ENCODE measurements at regions not wholly inside any gene's neighbourhood (a gene's known extent, or its start where the extent isn't known, plus 50 kb on each side); places are given as distances from the start of the nearest gene placed in this dataset.

DNA sequence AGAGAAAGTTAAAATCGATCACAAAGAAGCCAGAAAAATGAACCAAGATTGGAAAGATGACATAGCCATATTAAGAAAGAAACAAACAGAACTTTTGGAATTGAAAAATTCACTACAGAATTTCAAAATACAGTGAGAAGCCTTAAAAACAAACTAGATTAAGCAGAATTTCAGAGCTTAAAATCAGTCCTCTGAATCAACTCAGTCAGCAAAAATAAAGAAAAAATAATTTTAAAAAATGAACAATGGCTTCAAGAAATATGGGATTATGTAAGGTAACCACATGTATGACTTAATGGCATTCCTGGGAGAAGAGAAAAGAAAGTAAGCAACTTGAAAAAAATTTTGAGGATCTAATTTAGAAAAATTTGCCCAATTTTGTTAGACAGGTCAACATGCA lies 696.2 kb downstream of the TSN start:
- DNase-seq (no peak), ATAC-seq (ENCODE audit: insufficient read depth, low FRiP score) (no peak)
- WGBS, 2 donors: 68 to 85% methylated on average over 1 of the region's 1 CpG
- H3K9ac ChIP-seq (ENCODE audit: insufficient read depth in 1 of 2, low read length in 2 of 2): no peak overlapping the region
- no peak overlapping the region for H3K27ac ChIP-seq (ENCODE audit: low read depth in 1 of 2, low read length in 1 of 2)
- no peaks in the 10 kb centered on the region for H3K27me3 ChIP-seq (ENCODE audit: control insufficient read depth in 3 of 3, insufficient read depth in 3 of 3, low read length in 2 of 3)
- H3K4me1 ChIP-seq (ENCODE audit: control insufficient read depth in 5 of 5, insufficient read depth in 5 of 5, low read length in 5 of 5): no peaks in the 10 kb centered on the region
- peaks cover 0 to 9% (median 2%) of the 10 kb centered on the region in 4 donors for H3K9me3 ChIP-seq (ENCODE audit: control insufficient read depth in 4 of 4, insufficient read depth in 3 of 4, low read length in 3 of 4)
- TF ChIP-seq, protein P1, sequence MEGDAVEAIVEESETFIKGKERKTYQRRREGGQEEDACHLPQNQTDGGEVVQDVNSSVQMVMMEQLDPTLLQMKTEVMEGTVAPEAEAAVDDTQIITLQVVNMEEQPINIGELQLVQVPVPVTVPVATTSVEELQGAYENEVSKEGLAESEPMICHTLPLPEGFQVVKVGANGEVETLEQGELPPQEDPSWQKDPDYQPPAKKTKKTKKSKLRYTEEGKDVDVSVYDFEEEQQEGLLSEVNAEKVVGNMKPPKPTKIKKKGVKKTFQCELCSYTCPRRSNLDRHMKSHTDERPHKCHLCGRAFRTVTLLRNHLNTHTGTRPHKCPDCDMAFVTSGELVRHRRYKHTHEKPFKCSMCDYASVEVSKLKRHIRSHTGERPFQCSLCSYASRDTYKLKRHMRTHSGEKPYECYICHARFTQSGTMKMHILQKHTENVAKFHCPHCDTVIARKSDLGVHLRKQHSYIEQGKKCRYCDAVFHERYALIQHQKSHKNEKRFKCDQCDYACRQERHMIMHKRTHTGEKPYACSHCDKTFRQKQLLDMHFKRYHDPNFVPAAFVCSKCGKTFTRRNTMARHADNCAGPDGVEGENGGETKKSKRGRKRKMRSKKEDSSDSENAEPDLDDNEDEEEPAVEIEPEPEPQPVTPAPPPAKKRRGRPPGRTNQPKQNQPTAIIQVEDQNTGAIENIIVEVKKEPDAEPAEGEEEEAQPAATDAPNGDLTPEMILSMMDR (IDR thresholded peaks at IDR 0.05; ENCODE audit: control extremely low read depth, extremely low read depth): no peak
- no peak overlapping the region for H3K4me3 ChIP-seq
- H3K36me3 ChIP-seq (ENCODE audit: control insufficient read depth in 4 of 4, insufficient read depth in 4 of 4, low read length in 4 of 4): no peaks in the 10 kb centered on the region

DNA sequence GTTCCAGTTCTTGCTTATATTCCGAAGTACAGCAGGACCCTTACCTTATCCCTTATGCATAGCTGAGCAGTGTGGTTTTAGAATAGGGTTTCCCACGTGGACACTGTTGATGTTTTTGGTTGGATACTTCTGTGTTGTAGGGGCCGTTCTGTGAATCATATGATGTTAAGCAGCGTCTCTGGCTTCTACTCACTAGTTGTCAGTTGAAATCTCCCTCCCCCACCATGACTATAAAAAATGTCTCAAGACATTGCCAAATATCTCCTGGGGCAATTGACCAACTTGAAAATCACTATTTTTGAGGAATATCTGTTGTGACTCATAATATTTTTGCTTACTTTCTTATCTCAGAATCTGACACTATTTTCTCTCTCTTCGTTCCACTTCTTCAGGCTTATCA lies 713.7 kb downstream of the TSN start:
- H3K9me3 ChIP-seq (ENCODE audit: control insufficient read depth in 4 of 4, insufficient read depth in 3 of 4, low read length in 3 of 4): peaks cover 0 to 3% (median 0%) of the 10 kb centered on the region in 4 donors
- H3K27ac ChIP-seq (ENCODE audit: low read depth in 1 of 2, low read length in 1 of 2): no peak overlapping the region
- WGBS, 2 donors: 65 to 73% methylated on average over 5 of the region's 5 CpGs
- H3K4me3 ChIP-seq: no peak overlapping the region
- H3K4me1 ChIP-seq (ENCODE audit: control insufficient read depth in 5 of 5, insufficient read depth in 5 of 5, low read length in 5 of 5): peaks cover 0 to 6% (median 0%) of the 10 kb centered on the region in 5 donors
- peak; percentile 58 for ATAC-seq (ENCODE audit: insufficient read depth, low FRiP score)
- H3K27me3 ChIP-seq (ENCODE audit: control insufficient read depth in 3 of 3, insufficient read depth in 3 of 3, low read length in 2 of 3): no peaks in the 10 kb centered on the region
- TF ChIP-seq, protein P1 (IDR thresholded peaks at IDR 0.05; ENCODE audit: control extremely low read depth, extremely low read depth): no peak
- no peaks in the 10 kb centered on the region for H3K36me3 ChIP-seq (ENCODE audit: control insufficient read depth in 4 of 4, insufficient read depth in 4 of 4, low read length in 4 of 4)
- no peak overlapping the region for H3K9ac ChIP-seq (ENCODE audit: insufficient read depth in 1 of 2, low read length in 2 of 2)
- DNase-seq: peak in 2 of 3 donors; percentile 41 to 70

DNA sequence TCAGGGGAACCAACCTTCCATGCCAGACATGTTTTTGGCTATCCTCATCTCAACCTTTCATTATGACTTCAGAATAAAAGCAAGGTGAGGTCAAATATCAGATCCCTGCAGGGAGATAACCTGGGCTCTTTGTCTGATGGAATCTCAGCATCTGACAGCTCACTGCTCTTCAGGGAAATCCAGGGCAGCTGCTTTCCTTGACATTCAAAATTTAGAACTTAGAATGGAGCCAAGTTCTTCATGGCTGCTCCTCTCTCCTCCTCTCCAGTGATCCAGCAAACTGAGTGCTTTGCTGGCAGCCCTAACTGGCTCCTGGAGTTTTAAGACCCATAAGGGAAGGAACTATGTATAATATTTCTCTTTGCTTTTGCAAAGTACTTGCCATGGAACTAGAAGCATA lies 716.3 kb downstream of the TSN start:
- Histone ChIP-seq H3K4me1 (ENCODE audit: control insufficient read depth in 5 of 5, insufficient read depth in 5 of 5, low read length in 5 of 5) (peaks cover 0 to 6% (median 0%) of the 10 kb centered on the region in 5 donors), H3K27ac (ENCODE audit: low read depth in 1 of 2, low read length in 1 of 2) (no peak overlapping the region), H3K36me3 (ENCODE audit: control insufficient read depth in 4 of 4, insufficient read depth in 4 of 4, low read length in 4 of 4) (no peaks in the 10 kb centered on the region), H3K9me3 (ENCODE audit: control insufficient read depth in 4 of 4, insufficient read depth in 3 of 4, low read length in 3 of 4) (no peaks in the 10 kb centered on the region), H3K4me3 (no peak overlapping the region), H3K9ac (ENCODE audit: insufficient read depth in 1 of 2, low read length in 2 of 2) (no peak overlapping the region), H3K27me3 (ENCODE audit: control insufficient read depth in 3 of 3, insufficient read depth in 3 of 3, low read length in 2 of 3) (no peaks in the 10 kb centered on the region)
- no peak for DNase-seq
- no peak for ATAC-seq (ENCODE audit: insufficient read depth, low FRiP score)
- TF ChIP-seq, protein P1 (IDR thresholded peaks at IDR 0.05; ENCODE audit: control extremely low read depth, extremely low read depth): no peak

DNA sequence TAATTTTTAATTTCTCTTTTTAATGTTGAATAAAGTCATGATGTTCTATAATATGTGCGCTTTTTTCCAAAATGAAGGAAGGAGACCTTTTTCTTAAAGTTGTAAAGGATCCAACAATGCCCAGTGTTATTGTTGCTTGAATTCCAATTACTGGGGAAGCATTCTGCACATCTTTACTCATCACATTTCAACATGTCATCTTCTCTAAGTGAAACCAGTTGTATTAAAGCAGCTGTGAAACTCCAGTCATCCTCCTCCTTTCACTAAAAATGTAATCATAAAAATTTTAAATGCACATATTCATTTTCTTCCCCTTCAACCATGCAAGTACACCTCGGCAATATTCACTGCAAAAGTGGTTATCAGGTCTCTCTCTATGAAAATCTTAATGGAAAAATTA lies 722.7 kb downstream of the TSN start:
- Histone ChIP-seq H3K4me3 (no peak overlapping the region), H3K27me3 (ENCODE audit: control insufficient read depth in 3 of 3, insufficient read depth in 3 of 3, low read length in 2 of 3) (no peaks in the 10 kb centered on the region), H3K27ac (ENCODE audit: low read depth in 1 of 2, low read length in 1 of 2) (no peak overlapping the region), H3K9me3 (ENCODE audit: control insufficient read depth in 4 of 4, insufficient read depth in 3 of 4, low read length in 3 of 4) (peaks cover 0 to 2% (median 0%) of the 10 kb centered on the region in 4 donors), H3K9ac (ENCODE audit: insufficient read depth in 1 of 2, low read length in 2 of 2) (no peak overlapping the region), H3K36me3 (ENCODE audit: control insufficient read depth in 4 of 4, insufficient read depth in 4 of 4, low read length in 4 of 4) (no peaks in the 10 kb centered on the region), H3K4me1 (ENCODE audit: control insufficient read depth in 5 of 5, insufficient read depth in 5 of 5, low read length in 5 of 5) (peaks cover 0 to 2% (median 0%) of the 10 kb centered on the region in 5 donors)
- WGBS, 2 donors: 89 to 93% methylated on average over 2 of the region's 2 CpGs
- ATAC-seq (ENCODE audit: insufficient read depth, low FRiP score): no peak
- TF ChIP-seq, protein P1 (IDR thresholded peaks at IDR 0.05; ENCODE audit: control extremely low read depth, extremely low read depth): no peak
- DNase-seq: no peak
